Fibroblast of mammary gland (primary cell): ENCODE measurements at regions not wholly inside any gene's neighbourhood (a gene's known extent, or its start where the extent isn't known, plus 50 kb on each side); places are given as distances from the start of the nearest gene placed in this dataset.
A peak's percentile ranks its signal among the peaks of the same experiment; 100 is the strongest.
"Not testable (repeated sequence)": the region's sequence is repeated elsewhere in the genome, so short reads cannot be mapped to it uniquely, and the experiment has no call there.

Source experiments
- DNase-seq: peaks from one replicate; pipeline ENCODE4 v3.0.0-alpha.2; 2010; ENCODE audit warnings: low read depth
- H3K4me3 ChIP-seq: 2 replicates; pipeline ENCODE4 v1.5.1; 2011; ENCODE audit warnings: low read depth, mild to moderate bottlenecking, low read length, moderate library complexity; ENCODE audit not compliant: control insufficient read depth
- TF ChIP-seq, protein P1 (sequence below): conservative IDR thresholded peaks from 2 replicates; pipeline ENCODE4 v1.5.1; 2011; ENCODE audit warnings: low read depth, low read length, inconsistent platforms; ENCODE audit not compliant: control insufficient read depth, insufficient read depth

DNA sequence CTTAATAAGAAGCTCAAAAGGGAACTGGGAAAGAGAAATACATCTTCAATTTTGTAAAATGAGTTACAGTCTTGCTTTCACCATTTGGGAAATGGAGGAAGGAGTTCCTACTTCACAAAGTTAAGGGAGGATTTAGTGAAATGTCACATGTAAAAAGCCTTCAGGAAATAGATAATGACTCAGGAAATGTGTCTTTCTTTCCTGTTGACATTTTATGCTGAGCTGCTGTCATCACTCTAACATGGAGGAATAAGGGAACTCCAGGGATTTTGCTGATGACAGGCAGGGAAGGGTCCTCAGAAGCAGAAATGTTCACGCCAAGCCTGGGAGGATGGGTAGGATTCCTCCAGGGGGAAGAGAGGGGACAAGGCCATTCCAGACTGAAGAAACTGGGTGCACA lies 251.1 kb downstream of the USP46 start:
- DNase-seq, result no peak
- TF ChIP-seq, protein P1, sequence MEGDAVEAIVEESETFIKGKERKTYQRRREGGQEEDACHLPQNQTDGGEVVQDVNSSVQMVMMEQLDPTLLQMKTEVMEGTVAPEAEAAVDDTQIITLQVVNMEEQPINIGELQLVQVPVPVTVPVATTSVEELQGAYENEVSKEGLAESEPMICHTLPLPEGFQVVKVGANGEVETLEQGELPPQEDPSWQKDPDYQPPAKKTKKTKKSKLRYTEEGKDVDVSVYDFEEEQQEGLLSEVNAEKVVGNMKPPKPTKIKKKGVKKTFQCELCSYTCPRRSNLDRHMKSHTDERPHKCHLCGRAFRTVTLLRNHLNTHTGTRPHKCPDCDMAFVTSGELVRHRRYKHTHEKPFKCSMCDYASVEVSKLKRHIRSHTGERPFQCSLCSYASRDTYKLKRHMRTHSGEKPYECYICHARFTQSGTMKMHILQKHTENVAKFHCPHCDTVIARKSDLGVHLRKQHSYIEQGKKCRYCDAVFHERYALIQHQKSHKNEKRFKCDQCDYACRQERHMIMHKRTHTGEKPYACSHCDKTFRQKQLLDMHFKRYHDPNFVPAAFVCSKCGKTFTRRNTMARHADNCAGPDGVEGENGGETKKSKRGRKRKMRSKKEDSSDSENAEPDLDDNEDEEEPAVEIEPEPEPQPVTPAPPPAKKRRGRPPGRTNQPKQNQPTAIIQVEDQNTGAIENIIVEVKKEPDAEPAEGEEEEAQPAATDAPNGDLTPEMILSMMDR, result no peak
- H3K4me3 ChIP-seq, result no peak overlapping the region

DNA sequence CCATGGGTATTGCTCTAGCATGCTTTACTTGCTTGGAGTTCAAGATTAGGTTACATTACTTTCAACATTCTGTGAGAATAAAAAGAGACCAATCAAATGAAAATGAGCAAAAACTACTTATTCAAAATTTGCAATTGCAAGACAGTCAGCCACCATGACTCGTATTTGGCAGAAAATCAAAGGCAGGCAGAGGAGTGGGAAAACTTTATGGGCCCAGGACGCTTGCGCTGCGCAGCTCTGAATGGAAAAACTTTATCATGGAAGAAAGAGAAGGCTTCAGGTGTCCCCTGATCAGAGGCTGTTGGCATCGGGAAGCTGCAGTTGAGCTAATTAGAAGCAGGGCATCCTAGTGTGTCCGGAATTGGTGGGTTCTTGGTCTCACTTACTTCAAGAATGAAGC lies 250.6 kb downstream of the USP46 start:
- TF ChIP-seq, protein P1, result no peak
- no peak overlapping the region for H3K4me3 ChIP-seq
- DNase-seq, result peak; percentile 6

DNA sequence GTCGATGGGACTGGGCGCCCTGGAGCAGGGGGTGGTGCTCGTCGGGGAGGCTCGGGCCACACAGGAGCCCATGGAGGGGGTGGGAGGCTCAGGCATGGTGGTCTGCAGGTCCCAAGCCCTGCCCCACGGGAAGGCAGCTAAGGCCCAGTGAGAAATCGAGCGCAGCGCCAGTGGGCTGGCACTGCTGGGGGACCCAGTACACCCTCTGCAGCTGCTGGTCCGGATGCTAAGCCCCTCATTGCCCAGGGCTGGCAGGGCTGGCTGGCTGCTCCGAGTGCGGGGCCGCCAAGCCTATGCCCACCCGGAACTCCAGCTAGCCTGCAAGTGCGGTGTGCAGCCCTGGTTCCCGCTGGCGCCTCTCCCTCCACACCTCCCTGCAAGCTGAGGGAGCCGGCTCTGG lies 249.3 kb downstream of the USP46 start:
- DNase-seq, H3K4me3 ChIP-seq: not testable (repeated sequence)

DNA sequence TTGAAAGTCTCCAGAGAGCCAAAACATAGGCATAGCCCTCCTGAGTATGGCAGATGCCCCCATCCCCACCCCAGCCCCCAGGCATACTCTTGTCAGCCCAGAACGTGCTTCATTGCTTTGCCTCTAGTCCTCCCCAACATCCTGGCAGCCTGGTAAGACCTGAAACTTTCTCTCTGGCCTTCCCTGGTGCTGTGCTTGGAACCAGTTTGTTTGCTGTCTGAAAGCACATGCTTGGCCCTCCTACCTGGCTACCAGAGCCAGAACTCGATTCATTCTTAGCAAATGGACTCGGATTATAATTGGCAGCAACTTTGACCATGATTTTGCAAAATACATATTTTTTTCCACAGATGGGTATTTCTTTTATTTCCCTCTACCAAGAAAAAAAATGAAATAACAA lies 248.1 kb downstream of the USP46 start:
- DNase-seq, result no peak
- TF ChIP-seq, protein P1, result no peak
- H3K4me3 ChIP-seq, result no peak overlapping the region

DNA sequence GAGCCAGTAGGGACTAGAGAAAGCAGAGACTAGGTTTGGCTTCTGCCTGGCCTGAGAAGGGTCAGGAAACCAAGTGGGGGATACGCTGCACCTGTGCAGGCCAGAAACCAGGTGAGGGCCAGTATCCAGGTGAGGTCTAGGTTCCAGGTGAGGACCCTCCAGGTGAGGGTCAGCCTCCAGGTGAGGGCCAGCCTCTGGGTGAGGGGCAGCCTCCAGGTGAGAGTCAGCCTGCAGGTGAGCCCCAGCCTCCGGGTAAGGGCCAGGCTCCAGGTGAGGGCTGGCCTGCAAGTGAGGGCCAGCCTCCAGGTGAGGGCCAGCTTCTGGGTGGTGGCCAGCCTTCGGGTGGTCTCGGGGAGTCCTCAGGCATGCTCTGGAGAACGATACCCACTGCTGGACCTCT lies 238.8 kb downstream of the USP46 start:
- TF ChIP-seq, protein P1, result no peak
- H3K4me3 ChIP-seq, result no peak overlapping the region
- no peak for DNase-seq

DNA sequence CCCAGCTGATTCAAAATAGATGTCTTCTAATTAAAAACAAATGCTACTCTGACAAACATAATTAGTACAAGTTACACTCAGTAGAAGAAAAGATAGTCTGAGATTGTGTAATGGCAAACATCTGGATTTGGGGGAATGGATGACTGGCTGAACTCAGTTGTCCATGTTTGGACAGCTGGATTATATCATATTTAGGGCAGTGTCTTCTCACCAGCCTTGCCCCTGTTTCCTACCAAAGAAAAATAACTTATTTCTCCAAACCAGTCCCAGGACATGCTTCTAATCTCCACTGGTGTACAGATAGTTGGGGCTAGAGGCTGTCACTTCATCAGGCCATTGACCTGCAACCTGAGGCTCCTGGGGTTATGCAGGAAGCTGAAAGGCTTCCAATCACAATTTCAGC lies 237.3 kb downstream of the USP46 start:
- H3K4me3 ChIP-seq, result no peak overlapping the region
- TF ChIP-seq, protein P1, result no peak
- DNase-seq, result peak; percentile 74

DNA sequence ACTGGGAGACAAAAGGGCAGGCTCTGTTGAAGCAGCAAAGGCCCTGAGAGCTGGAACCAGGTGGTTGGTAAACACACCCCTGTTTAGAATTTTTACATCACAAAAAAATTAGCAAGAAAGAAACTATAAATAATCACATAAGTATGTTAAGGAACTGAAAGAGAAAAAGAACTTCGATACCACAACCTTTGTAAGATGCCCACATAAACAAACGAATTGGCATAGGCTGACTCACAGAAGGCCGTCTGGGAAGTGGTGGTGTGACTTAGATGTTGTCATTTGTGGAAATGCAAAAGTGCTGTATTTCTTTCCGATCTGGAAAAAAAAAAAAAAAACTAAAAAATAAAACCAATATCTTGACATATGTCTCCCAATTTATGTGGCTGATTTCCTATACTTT lies 235.1 kb downstream of the USP46 start:
- TF ChIP-seq, protein P1, result no peak
- no peak for DNase-seq

More for the DNA sequence above, 235.1 kb downstream of the USP46 start:
- H3K4me3 ChIP-seq, result no peak overlapping the region
